Astrocyte (in vitro differentiated cells and primary cell): ENCODE measurements at regions not wholly inside any gene's neighbourhood (a gene's known extent, or its start where the extent isn't known, plus 50 kb on each side); places are given as distances from the start of the nearest gene placed in this dataset.

Source experiments
- DNase-seq: peaks from one replicate; pipeline ENCODE4 v3.0.0-alpha.2; 2010; ENCODE audit warnings: low read depth
- FAIRE-seq: peaks from 2 replicates; lab custom pipeline; 2011; peaks lifted over from hg19 to GRCh38; lab: Jason Lieb, UNC
- H2AFZ ChIP-seq: 2 replicates; pipeline ENCODE4 v1.6.0; 2012; ENCODE audit warnings: low read depth, low read length, inconsistent platforms
- H3K27ac ChIP-seq: 2 replicates; pipeline ENCODE4 v1.5.1; 2011; ENCODE audit warnings: low read depth, low read length, inconsistent platforms
- H3K27me3 ChIP-seq: 2 replicates; pipeline ENCODE4 v1.6.0; 2011; ENCODE audit warnings: low read length, inconsistent platforms; ENCODE audit not compliant: insufficient read depth
- H3K36me3 ChIP-seq: 2 replicates; pipeline ENCODE4 v1.5.1; 2011; ENCODE audit warnings: low read length, inconsistent platforms; ENCODE audit not compliant: insufficient read depth
- H3K4me1 ChIP-seq: 2 replicates; pipeline ENCODE4 v1.5.1; 2011; ENCODE audit warnings: low read length, inconsistent platforms; ENCODE audit not compliant: insufficient read depth
- H3K4me2 ChIP-seq: 2 replicates; pipeline ENCODE4 v1.6.0; 2012; ENCODE audit warnings: low read length, inconsistent platforms
- H3K4me3 ChIP-seq: 2 replicates; pipeline ENCODE4 v1.5.1; 2011; ENCODE audit warnings: low read depth, mild to moderate bottlenecking, low read length, inconsistent platforms; ENCODE audit not compliant: insufficient read depth
- H3K79me2 ChIP-seq: 2 replicates; pipeline ENCODE4 v1.6.0; 2012; ENCODE audit warnings: mild to moderate bottlenecking, low read length, inconsistent platforms; ENCODE audit not compliant: insufficient read depth
- H3K9ac ChIP-seq: 2 replicates; pipeline ENCODE4 v1.6.0; 2012; ENCODE audit warnings: mild to moderate bottlenecking, low read length, inconsistent platforms
- H3K9me3 ChIP-seq: 2 replicates; pipeline ENCODE4 v1.5.1; 2012; ENCODE audit warnings: low read depth, mild to moderate bottlenecking, low read length, inconsistent platforms; ENCODE audit not compliant: insufficient read depth
- H4K20me1 ChIP-seq: 2 replicates; pipeline ENCODE4 v1.6.0; 2012; ENCODE audit warnings: low read length, inconsistent platforms; ENCODE audit not compliant: insufficient read depth
- H3K27ac Mint-ChIP-seq: one replicate; pipeline ENCODE4 v1.8.0; 2021; ENCODE audit warnings: mild to moderate bottlenecking, mixed read lengths; ENCODE audit not compliant: unreplicated experiment
- H3K27me3 Mint-ChIP-seq: one replicate; pipeline ENCODE4 v1.8.0; 2021; ENCODE audit warnings: low read depth, mixed read lengths; ENCODE audit not compliant: unreplicated experiment
- H3K36me3 Mint-ChIP-seq: one replicate; pipeline ENCODE4 v1.8.0; 2021; ENCODE audit warnings: low read depth, mixed read lengths; ENCODE audit not compliant: unreplicated experiment
- H3K4me1 Mint-ChIP-seq: one replicate; pipeline ENCODE4 v1.8.0; 2021; ENCODE audit warnings: low read depth, mixed read lengths; ENCODE audit not compliant: unreplicated experiment
- H3K4me3 Mint-ChIP-seq: one replicate; pipeline ENCODE4 v1.8.0; 2021; ENCODE audit warnings: mild to moderate bottlenecking, moderate library complexity, mixed read lengths; ENCODE audit not compliant: unreplicated experiment
- H3K9me3 Mint-ChIP-seq: one replicate; pipeline ENCODE4 v1.8.0; 2021; ENCODE audit warnings: mild to moderate bottlenecking, mixed read lengths; ENCODE audit not compliant: unreplicated experiment
- EZH2 ChIP-seq: IDR thresholded peaks from 2 replicates; pipeline ENCODE4 v1.6.1; 2012; ENCODE audit warnings: mild to moderate bottlenecking, low read length, inconsistent platforms; ENCODE audit not compliant: insufficient read depth
- TF ChIP-seq, protein P1 (sequence below): IDR thresholded peaks from 2 replicates; pipeline ENCODE4 v1.5.1; 2011; ENCODE audit warnings: low read depth, mild to moderate bottlenecking, inconsistent platforms, low read length, moderate library complexity; ENCODE audit not compliant: insufficient read depth

DNA sequence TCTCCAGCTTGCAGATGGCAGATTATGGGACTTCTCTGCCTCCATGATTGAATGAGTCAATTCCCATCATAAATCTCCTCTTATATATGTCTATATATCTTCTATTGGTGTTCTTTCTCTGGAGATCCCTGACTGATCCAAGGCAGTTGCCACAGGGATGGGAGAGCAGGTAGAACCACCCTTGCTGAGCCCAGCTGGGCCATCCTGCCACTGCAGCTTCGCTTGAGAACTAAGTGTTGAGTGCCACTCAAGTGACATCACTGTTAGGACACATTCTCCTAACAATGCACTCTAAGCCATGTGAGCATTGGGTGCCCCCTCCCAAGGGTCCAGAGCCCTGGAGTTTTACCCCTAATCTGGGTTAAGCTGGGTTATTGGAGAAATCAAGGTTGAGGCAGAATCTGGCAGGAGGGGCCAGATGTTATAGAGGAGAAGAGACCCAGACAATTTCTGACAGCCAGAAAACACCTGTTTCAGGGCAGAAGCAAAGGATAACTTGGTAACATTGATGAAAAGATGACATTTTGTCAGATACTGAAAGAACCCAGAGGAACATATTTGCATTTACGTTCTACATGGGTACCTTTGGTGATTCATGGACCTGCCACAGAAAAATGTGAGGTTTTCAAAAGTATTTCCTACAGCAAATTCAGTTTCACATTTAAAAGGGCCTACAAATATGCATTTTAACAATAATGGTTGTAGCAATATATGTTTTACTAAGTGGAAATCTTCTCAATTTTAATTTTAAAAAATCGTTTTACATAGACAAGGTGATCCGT is 57.2 kb upstream of the MAX start:
- no peaks in the 10 kb centered on the region for H3K9me3 ChIP-seq
- H3K4me1 Mint-ChIP-seq, result peaks cover 7% of the 10 kb centered on the region
- DNase-seq, result peak; percentile 34
- H3K4me3 Mint-ChIP-seq, result no peak overlapping the region
- no peak overlapping the region for H3K4me2 ChIP-seq
- H3K4me1 ChIP-seq, result peaks cover 5% of the 10 kb centered on the region
- H4K20me1 ChIP-seq, result no peaks in the 10 kb centered on the region
- H3K9ac ChIP-seq, result no peak overlapping the region
- no peak for FAIRE-seq
- H2AFZ ChIP-seq, result no peak overlapping the region
- no peak overlapping the region for H3K27ac ChIP-seq
- H3K36me3 Mint-ChIP-seq, result no peaks in the 10 kb centered on the region
- no peaks in the 10 kb centered on the region for H3K36me3 ChIP-seq
- H3K79me2 ChIP-seq, result no peaks in the 10 kb centered on the region
- no peaks in the 10 kb centered on the region for H3K27me3 ChIP-seq
- H3K9me3 Mint-ChIP-seq, result no peaks in the 10 kb centered on the region
- peaks cover 3% of the 10 kb centered on the region for H3K27me3 Mint-ChIP-seq
- H3K4me3 ChIP-seq, result no peak overlapping the region
- no peak for TF ChIP-seq EZH2
- TF ChIP-seq, protein P1, sequence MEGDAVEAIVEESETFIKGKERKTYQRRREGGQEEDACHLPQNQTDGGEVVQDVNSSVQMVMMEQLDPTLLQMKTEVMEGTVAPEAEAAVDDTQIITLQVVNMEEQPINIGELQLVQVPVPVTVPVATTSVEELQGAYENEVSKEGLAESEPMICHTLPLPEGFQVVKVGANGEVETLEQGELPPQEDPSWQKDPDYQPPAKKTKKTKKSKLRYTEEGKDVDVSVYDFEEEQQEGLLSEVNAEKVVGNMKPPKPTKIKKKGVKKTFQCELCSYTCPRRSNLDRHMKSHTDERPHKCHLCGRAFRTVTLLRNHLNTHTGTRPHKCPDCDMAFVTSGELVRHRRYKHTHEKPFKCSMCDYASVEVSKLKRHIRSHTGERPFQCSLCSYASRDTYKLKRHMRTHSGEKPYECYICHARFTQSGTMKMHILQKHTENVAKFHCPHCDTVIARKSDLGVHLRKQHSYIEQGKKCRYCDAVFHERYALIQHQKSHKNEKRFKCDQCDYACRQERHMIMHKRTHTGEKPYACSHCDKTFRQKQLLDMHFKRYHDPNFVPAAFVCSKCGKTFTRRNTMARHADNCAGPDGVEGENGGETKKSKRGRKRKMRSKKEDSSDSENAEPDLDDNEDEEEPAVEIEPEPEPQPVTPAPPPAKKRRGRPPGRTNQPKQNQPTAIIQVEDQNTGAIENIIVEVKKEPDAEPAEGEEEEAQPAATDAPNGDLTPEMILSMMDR, result no peak
- no peak overlapping the region for H3K27ac Mint-ChIP-seq

DNA sequence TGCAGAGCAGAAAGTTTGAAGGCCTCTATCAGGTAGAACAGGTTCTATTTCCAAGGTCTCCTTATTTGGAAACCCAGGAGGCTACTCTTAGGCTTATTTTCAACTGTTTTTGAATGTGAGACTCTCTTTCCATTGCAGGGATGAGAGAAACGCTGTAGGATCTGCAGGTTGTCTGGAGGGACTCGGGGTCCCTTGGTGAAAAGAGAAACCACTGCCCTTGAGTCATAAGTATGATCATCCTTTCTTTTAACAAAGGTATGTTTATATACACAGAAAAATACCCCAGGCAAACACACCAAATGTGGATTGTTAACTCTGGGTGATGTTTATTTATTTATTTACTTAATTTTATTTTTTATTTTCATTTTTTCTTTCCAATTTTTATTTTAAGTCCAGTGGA is 57.8 kb upstream of the MAX start:
- H3K27me3 ChIP-seq, result no peaks in the 10 kb centered on the region
- no peaks in the 10 kb centered on the region for H4K20me1 ChIP-seq
- Mint-ChIP-seq H3K36me3 (no peaks in the 10 kb centered on the region), H3K27ac (no peak overlapping the region), H3K27me3 (peaks cover 3% of the 10 kb centered on the region), H3K4me1 (peaks cover 7% of the 10 kb centered on the region), H3K4me3 (no peak overlapping the region), H3K9me3 (no peaks in the 10 kb centered on the region)
- H3K4me1 ChIP-seq, result peaks cover 5% of the 10 kb centered on the region
- H3K36me3 ChIP-seq, result no peaks in the 10 kb centered on the region
- no peak for DNase-seq
- no peak overlapping the region for H3K27ac ChIP-seq
- H3K9me3 ChIP-seq, result no peaks in the 10 kb centered on the region
- FAIRE-seq, result no peak
- no peak overlapping the region for H3K9ac ChIP-seq
- H2AFZ ChIP-seq, result no peak overlapping the region
- no peak overlapping the region for H3K4me3 ChIP-seq
- H3K79me2 ChIP-seq, result no peaks in the 10 kb centered on the region
- TF ChIP-seq, protein P1, result no peak
- no peak for TF ChIP-seq EZH2
- no peak overlapping the region for H3K4me2 ChIP-seq

DNA sequence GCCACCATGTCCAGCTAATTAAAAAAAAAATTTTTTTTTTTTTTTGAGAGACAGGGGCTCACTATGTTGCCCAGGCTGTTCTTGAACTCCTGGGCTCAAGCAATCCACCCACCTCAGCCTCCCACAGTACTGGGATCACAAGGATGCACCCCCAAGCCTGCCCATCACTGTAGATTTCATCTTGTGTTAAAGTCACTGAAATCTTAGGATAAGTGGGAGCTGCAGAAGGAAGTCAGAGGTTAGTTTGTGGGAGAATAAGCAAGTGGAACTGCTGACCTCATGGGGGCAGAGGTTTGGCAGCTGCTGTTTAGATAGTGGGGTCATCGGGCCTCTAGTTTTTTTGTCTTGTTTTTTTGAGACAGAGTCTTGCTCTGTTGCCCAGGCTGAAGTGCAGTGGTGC is 59.7 kb upstream of the MAX start:
- no peak overlapping the region for H3K4me3 Mint-ChIP-seq
- no peaks in the 10 kb centered on the region for H3K4me1 ChIP-seq
- no peaks in the 10 kb centered on the region for H3K36me3 Mint-ChIP-seq
- no peak overlapping the region for H3K9ac ChIP-seq
- H3K27ac Mint-ChIP-seq, result no peak overlapping the region
- no peak overlapping the region for H3K4me2 ChIP-seq
- peaks cover under 1% of the 10 kb centered on the region for H3K4me1 Mint-ChIP-seq
- H2AFZ ChIP-seq, result no peak overlapping the region
- no peak overlapping the region for H3K4me3 ChIP-seq
- no peaks in the 10 kb centered on the region for H3K27me3 ChIP-seq
- TF ChIP-seq EZH2, result no peak
- TF ChIP-seq, protein P1, result no peak
- FAIRE-seq (no peak), DNase-seq (no peak)
- no peaks in the 10 kb centered on the region for H4K20me1 ChIP-seq
- no peak overlapping the region for H3K27ac ChIP-seq
- no peaks in the 10 kb centered on the region for H3K9me3 ChIP-seq
- no peaks in the 10 kb centered on the region for H3K36me3 ChIP-seq
- H3K79me2 ChIP-seq, result no peaks in the 10 kb centered on the region
- no peaks in the 10 kb centered on the region for H3K9me3 Mint-ChIP-seq
- peaks cover 3% of the 10 kb centered on the region for H3K27me3 Mint-ChIP-seq
